HFFc6 (cell line): ENCODE measurements at regions not wholly inside any gene's neighbourhood (a gene's known extent, or its start where the extent isn't known, plus 50 kb on each side); places are given as distances from the start of the nearest gene placed in this dataset.

Experiments used
- DNase-seq: peaks from one replicate; pipeline ENCODE4 v3.0.0-alpha.2; 2018
- H3K27ac Mint-ChIP-seq: 2 replicates; pipeline ENCODE4 v1.8.0; 2020; ENCODE audit warnings: mild to moderate bottlenecking, mixed read lengths
- H3K27me3 Mint-ChIP-seq: 2 replicates; pipeline ENCODE4 v1.8.0; 2021; ENCODE audit warnings: mild to moderate bottlenecking, moderate library complexity, mixed read lengths; ENCODE audit not compliant: insufficient read depth
- H3K36me3 Mint-ChIP-seq: 2 replicates; pipeline ENCODE4 v1.8.0; 2021; ENCODE audit warnings: low read depth, mixed read lengths
- H3K4me1 Mint-ChIP-seq: 2 replicates; pipeline ENCODE4 v1.8.0; 2020; ENCODE audit warnings: low read depth, mixed read lengths
- H3K4me3 Mint-ChIP-seq: 2 replicates; pipeline ENCODE4 v1.8.0; 2020; ENCODE audit warnings: mild to moderate bottlenecking, moderate library complexity, mixed read lengths
- H3K9me3 Mint-ChIP-seq: 2 replicates; pipeline ENCODE4 v1.8.0; 2020; ENCODE audit warnings: mild to moderate bottlenecking, mixed read lengths
- TF ChIP-seq, protein P1 (sequence below): fragments of 200-600 bp; sonication (generic); IDR thresholded peaks from 2 replicates; pipeline ENCODE4 v1.5.0; 2021; ENCODE audit warnings: antibody characterized with exemption, mild to moderate bottlenecking

DNA sequence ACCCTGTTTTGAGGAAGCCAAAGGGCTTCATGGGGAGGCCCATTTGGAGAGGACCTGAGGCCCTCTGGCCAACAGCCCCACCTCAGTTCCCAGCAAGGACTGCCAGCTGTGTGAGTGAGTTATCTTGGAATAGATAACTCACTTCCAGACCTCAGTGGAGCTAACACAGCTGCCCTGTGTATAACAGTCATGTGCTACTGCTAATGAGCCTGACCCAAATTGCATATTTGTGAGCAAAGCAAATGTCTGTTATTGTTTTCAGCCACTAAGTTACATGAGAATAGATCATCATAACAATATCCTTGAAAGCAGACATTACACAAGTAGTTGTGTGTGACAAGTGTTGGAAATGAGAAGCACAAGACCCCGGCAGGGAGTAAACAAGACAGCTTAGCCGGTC lies 355.8 kb downstream of the MCTP2 start:
- no peaks in the 10 kb centered on the region for H3K36me3 Mint-ChIP-seq
- H3K4me1 Mint-ChIP-seq: no peaks in the 10 kb centered on the region
- no peak overlapping the region for H3K4me3 Mint-ChIP-seq
- no peak for DNase-seq
- H3K27ac Mint-ChIP-seq: no peak overlapping the region
- TF ChIP-seq, protein P1, sequence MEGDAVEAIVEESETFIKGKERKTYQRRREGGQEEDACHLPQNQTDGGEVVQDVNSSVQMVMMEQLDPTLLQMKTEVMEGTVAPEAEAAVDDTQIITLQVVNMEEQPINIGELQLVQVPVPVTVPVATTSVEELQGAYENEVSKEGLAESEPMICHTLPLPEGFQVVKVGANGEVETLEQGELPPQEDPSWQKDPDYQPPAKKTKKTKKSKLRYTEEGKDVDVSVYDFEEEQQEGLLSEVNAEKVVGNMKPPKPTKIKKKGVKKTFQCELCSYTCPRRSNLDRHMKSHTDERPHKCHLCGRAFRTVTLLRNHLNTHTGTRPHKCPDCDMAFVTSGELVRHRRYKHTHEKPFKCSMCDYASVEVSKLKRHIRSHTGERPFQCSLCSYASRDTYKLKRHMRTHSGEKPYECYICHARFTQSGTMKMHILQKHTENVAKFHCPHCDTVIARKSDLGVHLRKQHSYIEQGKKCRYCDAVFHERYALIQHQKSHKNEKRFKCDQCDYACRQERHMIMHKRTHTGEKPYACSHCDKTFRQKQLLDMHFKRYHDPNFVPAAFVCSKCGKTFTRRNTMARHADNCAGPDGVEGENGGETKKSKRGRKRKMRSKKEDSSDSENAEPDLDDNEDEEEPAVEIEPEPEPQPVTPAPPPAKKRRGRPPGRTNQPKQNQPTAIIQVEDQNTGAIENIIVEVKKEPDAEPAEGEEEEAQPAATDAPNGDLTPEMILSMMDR: no peak
- peaks cover 39% of the 10 kb centered on the region for H3K9me3 Mint-ChIP-seq
- no peaks in the 10 kb centered on the region for H3K27me3 Mint-ChIP-seq

DNA sequence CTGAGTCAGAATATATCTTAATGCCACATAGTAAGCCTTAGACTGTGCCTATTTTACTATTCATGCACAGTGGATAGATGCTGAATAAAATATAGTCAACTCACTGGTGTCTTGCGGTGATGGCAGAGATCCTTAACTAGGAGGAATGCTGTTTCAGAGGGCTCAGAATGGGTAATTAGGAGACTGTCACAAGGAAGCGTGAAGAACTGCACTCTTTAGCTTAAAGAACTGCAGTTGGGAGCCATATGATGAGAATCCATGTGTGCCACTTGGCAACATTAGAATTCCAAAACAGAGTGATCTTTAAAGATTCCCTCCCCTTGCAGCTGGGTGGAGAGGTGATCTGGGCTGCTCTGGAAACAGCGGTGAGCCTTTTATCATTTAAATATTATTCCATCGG lies 357.6 kb downstream of the MCTP2 start:
- TF ChIP-seq, protein P1: no peak
- no peak overlapping the region for H3K27ac Mint-ChIP-seq
- no peak overlapping the region for H3K4me3 Mint-ChIP-seq
- no peaks in the 10 kb centered on the region for H3K4me1 Mint-ChIP-seq
- H3K36me3 Mint-ChIP-seq: peaks cover 4% of the 10 kb centered on the region; the same call in 1 of the 2 replicates
- H3K9me3 Mint-ChIP-seq: peaks cover 44% of the 10 kb centered on the region
- no peak for DNase-seq
- H3K27me3 Mint-ChIP-seq: no peaks in the 10 kb centered on the region

DNA sequence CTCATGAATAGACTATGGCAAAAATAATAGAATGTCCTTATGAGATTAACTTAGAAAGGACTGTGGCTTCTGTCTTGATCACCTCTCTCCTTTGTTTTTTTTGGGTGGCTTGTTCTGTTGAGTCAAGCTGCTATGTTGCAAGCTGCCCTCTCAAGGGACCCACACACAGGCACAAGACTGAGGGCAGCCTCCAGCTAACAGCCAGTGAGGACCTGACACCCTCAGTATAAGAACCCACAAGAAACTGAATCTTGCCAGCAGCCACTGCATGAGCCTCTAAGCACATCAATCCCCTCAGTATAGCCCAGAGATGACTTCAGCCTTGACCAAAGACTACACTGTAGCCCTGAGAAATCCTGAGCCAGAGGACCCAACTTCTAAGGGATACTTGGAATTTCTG lies 361.1 kb downstream of the MCTP2 start:
- Mint-ChIP-seq H3K4me1 (no peaks in the 10 kb centered on the region), H3K36me3 (peaks cover 10% of the 10 kb centered on the region; the same call in 1 of the 2 replicates), H3K4me3 (no peak overlapping the region), H3K9me3 (peaks cover 45% of the 10 kb centered on the region), H3K27me3 (no peaks in the 10 kb centered on the region), H3K27ac (no peak overlapping the region)
- TF ChIP-seq, protein P1: no peak
- no peak for DNase-seq

DNA sequence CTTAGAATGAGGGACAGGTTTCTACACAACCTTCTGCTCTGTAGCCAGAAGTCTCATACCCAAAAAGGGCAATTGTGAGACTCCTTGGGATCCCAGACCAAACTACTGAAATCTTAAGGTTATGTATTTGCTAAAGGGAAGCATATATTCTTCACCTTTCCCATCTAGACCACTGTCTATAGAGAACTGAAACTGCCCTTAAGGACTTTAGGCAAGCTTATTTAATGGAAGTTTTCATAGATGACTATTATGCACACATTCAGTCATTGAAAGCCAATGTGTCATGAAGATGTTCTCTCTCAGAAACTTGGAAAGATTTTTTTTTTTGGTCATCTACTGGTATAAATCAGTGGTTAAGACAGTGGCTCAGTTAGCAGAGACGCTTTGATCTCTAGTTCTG lies 365.3 kb downstream of the MCTP2 start:
- DNase-seq: no peak
- peaks cover 60% of the 10 kb centered on the region for H3K9me3 Mint-ChIP-seq
- no peak overlapping the region for H3K4me3 Mint-ChIP-seq
- peaks cover 10% of the 10 kb centered on the region; the same call in 1 of the 2 replicates for H3K36me3 Mint-ChIP-seq
- TF ChIP-seq, protein P1: no peak
- H3K27me3 Mint-ChIP-seq: no peaks in the 10 kb centered on the region
- no peaks in the 10 kb centered on the region for H3K4me1 Mint-ChIP-seq
- no peak overlapping the region for H3K27ac Mint-ChIP-seq

DNA sequence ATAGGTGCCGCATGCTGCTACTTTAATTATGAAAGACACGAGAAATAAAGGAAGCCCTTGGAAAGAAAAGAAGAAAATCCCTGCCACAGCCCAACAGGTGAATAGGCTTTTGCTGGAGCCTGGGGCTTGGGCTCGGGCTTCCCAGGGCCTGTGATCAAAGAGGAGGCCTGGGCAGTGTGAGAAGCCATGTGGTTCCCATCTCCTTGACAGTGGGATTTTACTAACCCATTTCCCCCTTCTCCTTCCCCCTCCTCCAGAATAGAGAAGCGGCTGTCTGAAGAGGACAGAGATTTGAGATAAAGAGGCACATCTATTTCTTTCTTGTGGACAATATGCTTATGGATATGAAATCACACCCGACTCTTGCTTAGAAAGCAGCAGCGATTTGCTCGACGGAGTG lies 369.1 kb downstream of the MCTP2 start:
- no peaks in the 10 kb centered on the region for H3K27me3 Mint-ChIP-seq
- no peak overlapping the region for H3K27ac Mint-ChIP-seq
- H3K4me3 Mint-ChIP-seq: no peak overlapping the region
- DNase-seq: no peak
- peaks cover 61% of the 10 kb centered on the region for H3K9me3 Mint-ChIP-seq
- no peaks in the 10 kb centered on the region for H3K4me1 Mint-ChIP-seq
- TF ChIP-seq, protein P1: no peak
- H3K36me3 Mint-ChIP-seq: peaks cover 9% of the 10 kb centered on the region
